Psoas muscle (tissue), 7 donors: ENCODE measurements at regions not wholly inside any gene's neighbourhood (a gene's known extent, or its start where the extent isn't known, plus 50 kb on each side); places are given as distances from the start of the nearest gene placed in this dataset.
A peak's percentile ranks its signal among the peaks of the same experiment; 100 is the strongest.
"Not testable (repeated sequence)": the region's sequence is repeated elsewhere in the genome, so short reads cannot be mapped to it uniquely, and the experiment has no call there.

Experiments used
- ATAC-seq, 4 donors: fragments of 200-7000 bp; cut with Tn5 transposase; one replicate each; pipeline ENCODE4 v1.9.1; 2020; ENCODE audit warnings: moderate library complexity in 3 of 4, mild to moderate bottlenecking in 2 of 4
- DNase-seq, 2 donors: peaks; one replicate each; pipeline ENCODE4 v3.0.0-alpha.2; 2020
- H3K27ac ChIP-seq: fragments of 200-600 bp; one replicate; pipeline ENCODE4 v1.8.0; 2022
- H3K27me3 ChIP-seq, 3 donors: fragments of 200-600 bp in 1 of 3; one replicate each; pipeline versions ENCODE4 v1.6.1 to v1.8.0; 2013 to 2022; ENCODE audit warnings: low read length in 2 of 3, mild to moderate bottlenecking in 2 of 3, moderate library complexity in 1 of 3; ENCODE audit not compliant: insufficient read depth in 3 of 3
- H3K36me3 ChIP-seq, 2 donors: fragments of 200-600 bp in 1 of 2; one replicate each; pipeline versions ENCODE4 v1.6.1 to v1.8.0; 2013 to 2022; ENCODE audit warnings: low read depth in 1 of 2, mild to moderate bottlenecking in 1 of 2, moderate library complexity in 1 of 2; ENCODE audit not compliant: insufficient read depth in 1 of 2
- H3K4me1 ChIP-seq: fragments of 200-600 bp; one replicate; pipeline ENCODE4 v1.8.0; 2022
- H3K4me3 ChIP-seq: fragments of 200-600 bp; one replicate; pipeline ENCODE4 v1.8.0; 2022; ENCODE audit warnings: mild to moderate bottlenecking
- H3K9me3 ChIP-seq: fragments of 200-600 bp; one replicate; pipeline ENCODE4 v1.8.0; 2022
- WGBS, 3 donors: extraction: QIAGEN DNeasy Blood & Tissue Kit; methylation state at CpG; one replicate each; pipeline versions ENCODE4 v1.1.6 to v1.1.7; 2013; 5-methylcytosine and 5-hydroxymethylcytosine counted together
- intact Hi-C, 2 donors: fragments of 100-400 bp; cut with DNase I; formaldehyde crosslinking; loops; one replicate each; pipeline versions ENCODE4 v1.11.0 to v1.14.2; 2022
- TF ChIP-seq, protein P1 (sequence below): fragments of 200-600 bp; IDR thresholded peaks from one replicate; pipeline ENCODE4 v1.8.0; 2022; ENCODE audit warnings: antibody characterized with exemption
- donor health status: healthy with polysubstance abuse.
- donor health status: DM: no; HTN: no; CAD: no; lungs with moderate emphysema.
- donor health status: Bipolar disorder and iron deficiency.
- donor health status: healthy.
- donor health status: DM: yes; HTN: yes; CAD: no.
- donor health status: DM: no; HTN: no; CAD: no.
- donor health status: DM: yes; HTN: yes; CAD: no.

DNA sequence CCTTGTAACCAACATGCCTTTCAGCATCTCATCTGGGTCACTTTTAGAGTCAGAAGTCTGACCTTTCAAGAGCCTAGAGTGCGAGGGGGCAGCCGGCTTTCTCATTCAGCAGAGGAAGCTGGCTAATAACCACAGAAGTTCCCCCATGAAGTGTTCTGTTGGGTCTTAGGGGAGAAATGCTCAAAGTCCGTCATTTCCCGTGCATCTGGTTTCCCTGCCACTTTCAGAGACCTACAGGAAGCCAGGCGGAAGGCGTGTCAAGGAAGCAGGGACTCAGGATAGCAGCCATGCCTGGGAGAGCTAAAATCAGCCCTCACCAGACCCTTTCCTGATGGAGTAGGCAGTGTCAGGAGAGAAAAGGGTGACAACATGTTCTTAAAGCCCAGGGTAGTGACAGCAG, 301.8 kb upstream of the ID2 start:
- Histone ChIP-seq H3K4me3 (no peak overlapping the region), H3K9me3 (no peaks in the 10 kb centered on the region), H3K4me1 (no peaks in the 10 kb centered on the region), H3K27ac (peak overlapping the region; percentile 30), H3K27me3 (peaks cover 0 to 1% (median 0%) of the 10 kb centered on the region in 3 donors), H3K36me3 (no peaks in the 10 kb centered on the region)
- intact Hi-C loops, result no loop called here
- WGBS, 3 donors, result 55 to 64% (median 61%) methylated on average over 6 of the region's 6 CpGs
- ATAC-seq (peak in 3 of 4 donors; percentile 31 to 65 (median 35)), DNase-seq (peak; percentile 22 to 50)
- TF ChIP-seq, protein P1, sequence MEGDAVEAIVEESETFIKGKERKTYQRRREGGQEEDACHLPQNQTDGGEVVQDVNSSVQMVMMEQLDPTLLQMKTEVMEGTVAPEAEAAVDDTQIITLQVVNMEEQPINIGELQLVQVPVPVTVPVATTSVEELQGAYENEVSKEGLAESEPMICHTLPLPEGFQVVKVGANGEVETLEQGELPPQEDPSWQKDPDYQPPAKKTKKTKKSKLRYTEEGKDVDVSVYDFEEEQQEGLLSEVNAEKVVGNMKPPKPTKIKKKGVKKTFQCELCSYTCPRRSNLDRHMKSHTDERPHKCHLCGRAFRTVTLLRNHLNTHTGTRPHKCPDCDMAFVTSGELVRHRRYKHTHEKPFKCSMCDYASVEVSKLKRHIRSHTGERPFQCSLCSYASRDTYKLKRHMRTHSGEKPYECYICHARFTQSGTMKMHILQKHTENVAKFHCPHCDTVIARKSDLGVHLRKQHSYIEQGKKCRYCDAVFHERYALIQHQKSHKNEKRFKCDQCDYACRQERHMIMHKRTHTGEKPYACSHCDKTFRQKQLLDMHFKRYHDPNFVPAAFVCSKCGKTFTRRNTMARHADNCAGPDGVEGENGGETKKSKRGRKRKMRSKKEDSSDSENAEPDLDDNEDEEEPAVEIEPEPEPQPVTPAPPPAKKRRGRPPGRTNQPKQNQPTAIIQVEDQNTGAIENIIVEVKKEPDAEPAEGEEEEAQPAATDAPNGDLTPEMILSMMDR, result no peak

DNA sequence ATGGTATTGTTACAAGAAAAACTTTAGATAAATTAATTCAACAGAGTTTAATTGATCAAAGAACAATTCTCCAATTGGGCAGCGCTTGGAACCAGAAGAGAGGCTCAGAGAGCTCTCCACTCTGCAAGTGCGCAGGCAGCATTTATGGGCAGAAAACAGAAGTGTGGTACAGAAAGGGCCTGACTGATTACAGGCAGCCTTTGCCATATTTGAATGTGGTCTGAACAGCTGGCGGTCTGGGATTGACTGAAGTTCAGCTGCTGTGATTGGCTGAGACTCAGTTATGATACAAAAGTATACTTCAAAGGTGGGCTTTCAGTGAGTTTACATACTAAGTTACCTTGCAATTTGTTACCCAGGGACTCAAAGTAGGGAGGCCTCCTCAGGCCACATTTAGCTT, 301.3 kb upstream of the ID2 start:
- Histone ChIP-seq H3K27me3 (peaks cover 0 to 1% (median 0%) of the 10 kb centered on the region in 3 donors), H3K4me1 (no peaks in the 10 kb centered on the region), H3K27ac (peak overlapping the region; percentile 30), H3K36me3 (no peaks in the 10 kb centered on the region), H3K9me3 (no peaks in the 10 kb centered on the region), H3K4me3 (no peak overlapping the region)
- TF ChIP-seq, protein P1, result no peak
- DNase-seq (no peak), ATAC-seq (no peak)
- 68 to 87% (median 77%) methylated on average over 3 of the region's 3 CpGs for WGBS, 3 donors
- intact Hi-C loops, result no loop called here

DNA sequence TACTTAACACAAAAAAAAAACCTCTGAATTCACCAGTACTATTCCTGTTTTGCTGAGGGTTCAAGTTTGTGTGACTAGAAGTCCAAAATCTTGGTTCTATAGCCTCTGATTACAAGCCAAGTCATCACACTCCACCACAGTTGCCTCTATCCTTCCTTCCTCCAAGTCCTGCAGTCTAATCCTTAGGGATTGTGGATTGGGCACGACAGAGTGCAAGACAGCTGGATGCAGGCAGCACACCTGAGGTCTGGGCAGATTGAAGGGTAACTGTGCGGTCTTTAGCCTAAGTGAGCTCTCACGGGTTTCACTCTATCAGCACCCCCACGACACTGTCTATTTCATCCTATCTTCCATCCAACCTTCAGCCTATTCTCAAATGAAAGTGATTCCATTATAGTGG, 299.4 kb upstream of the ID2 start:
- 64 to 75% (median 67%) methylated on average over 4 of the region's 4 CpGs for WGBS, 3 donors
- ATAC-seq (no peak), DNase-seq (no peak)
- Histone ChIP-seq H3K4me3 (no peak overlapping the region), H3K4me1 (no peaks in the 10 kb centered on the region), H3K27ac (no peak overlapping the region), H3K27me3 (no peaks in the 10 kb centered on the region), H3K36me3 (no peaks in the 10 kb centered on the region), H3K9me3 (no peaks in the 10 kb centered on the region)
- intact Hi-C loops, result no loop called here
- TF ChIP-seq, protein P1, result no peak

DNA sequence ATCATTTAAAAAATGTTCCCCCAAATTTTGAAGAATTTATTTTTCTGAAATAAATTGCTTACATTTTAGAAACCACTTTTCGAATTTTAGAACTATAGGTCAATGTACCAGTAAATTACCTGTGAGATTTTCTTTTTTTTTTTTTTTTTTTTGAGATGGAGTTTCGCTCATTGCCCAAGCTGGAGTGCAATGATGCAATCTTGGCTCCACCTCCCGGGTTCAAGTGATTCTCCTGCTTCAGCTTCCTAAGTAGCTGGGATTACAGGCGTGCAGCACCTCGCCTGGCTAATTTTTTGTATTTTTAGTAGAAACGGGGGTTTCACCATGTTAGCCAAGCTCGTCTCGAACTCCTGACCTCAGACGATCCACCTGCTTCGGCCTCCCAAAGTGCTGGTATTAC, 295.1 kb upstream of the ID2 start:
- ATAC-seq, H3K4me3 ChIP-seq, H3K36me3 ChIP-seq, DNase-seq, H3K27ac ChIP-seq, H3K27me3 ChIP-seq, intact Hi-C loops, H3K9me3 ChIP-seq, H3K4me1 ChIP-seq: not testable (repeated sequence)
- WGBS, 3 donors, result 65 to 85% (median 82%) methylated on average over 9 to 10 of the region's 10 CpGs

DNA sequence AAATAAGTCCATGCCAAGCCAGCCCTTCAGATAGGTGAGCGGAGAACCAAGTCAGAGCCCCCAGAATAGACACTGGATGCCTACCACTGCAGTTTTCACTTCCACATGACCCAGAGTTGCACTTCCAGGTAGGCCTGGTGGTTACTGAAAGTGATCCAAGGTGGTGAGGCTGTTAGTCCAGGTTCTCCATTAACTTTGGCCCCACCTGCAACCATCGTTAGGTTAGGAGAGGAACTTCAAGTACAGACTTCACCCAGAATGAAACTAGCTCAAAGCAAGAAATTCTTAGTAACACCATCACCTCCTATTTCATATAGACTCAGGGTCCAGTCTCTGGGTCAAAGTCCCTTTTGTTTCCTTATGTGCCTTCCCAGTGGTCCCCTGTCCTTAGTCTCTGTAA, 293.1 kb upstream of the ID2 start:
- TF ChIP-seq, protein P1, result no peak
- Histone ChIP-seq H3K27ac (no peak overlapping the region), H3K9me3 (no peaks in the 10 kb centered on the region), H3K36me3 (no peaks in the 10 kb centered on the region), H3K27me3 (peaks cover 0 to 2% (median 0%) of the 10 kb centered on the region in 3 donors), H3K4me3 (no peak overlapping the region), H3K4me1 (no peaks in the 10 kb centered on the region)
- ATAC-seq, result no peak
- intact Hi-C loops, result no loop called here
- DNase-seq, result no peak
- 94 to 98% (median 95%) methylated on average over 2 of the region's 2 CpGs for WGBS, 3 donors
